HEK293T (cell line): ENCODE measurements at regions not wholly inside any gene's neighbourhood (a gene's known extent, or its start where the extent isn't known, plus 50 kb on each side); places are given as distances from the start of the nearest gene placed in this dataset.

Source experiments
- CTBP1 ChIP-seq: fragments of 450-650 bp; IDR thresholded peaks from 2 replicates; pipeline ENCODE4 v1.6.1; 2016; ENCODE audit warnings: borderline replicate concordance
- FOXA1 ChIP-seq: fragments of 450-650 bp; IDR thresholded peaks from 2 replicates; pipeline ENCODE4 v1.6.1; 2016; ENCODE audit warnings: mild to moderate bottlenecking
- FOXK2 ChIP-seq: fragments of 450-650 bp; IDR thresholded peaks from 2 replicates; pipeline ENCODE4 v1.6.1; 2016; ENCODE audit warnings: mild to moderate bottlenecking
- SUZ12 ChIP-seq: fragments of 450-650 bp; IDR thresholded peaks from 2 replicates; pipeline ENCODE4 v1.6.1; 2016; ENCODE audit warnings: mild to moderate bottlenecking

DNA sequence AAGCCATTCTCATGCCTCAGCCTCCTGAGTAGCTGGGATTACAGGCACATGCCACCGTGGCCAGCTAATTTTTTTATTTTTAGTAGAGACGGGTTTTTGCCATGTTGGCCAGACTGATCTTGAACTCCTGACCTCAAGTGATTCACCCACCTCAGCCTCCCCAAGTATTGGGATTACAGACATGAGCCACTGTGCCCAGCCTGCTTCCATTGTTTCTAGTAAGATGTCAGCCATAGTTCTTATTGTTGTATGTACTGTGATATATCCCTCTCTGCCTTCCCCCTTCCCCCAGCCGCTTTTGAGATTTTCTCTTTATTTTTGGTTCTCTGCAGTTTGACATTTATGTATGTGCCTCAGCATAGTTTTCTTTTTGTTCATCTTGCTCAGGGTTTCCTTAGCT is 87.9 kb upstream of the KLF14 start:
- TF ChIP-seq FOXA1 (no peak), FOXK2 (no peak), SUZ12 (no peak), CTBP1 (no peak)
